Upper lobe of left lung (tissue), 6 donors: ENCODE measurements at regions not wholly inside any gene's neighbourhood (a gene's known extent, or its start where the extent isn't known, plus 50 kb on each side); places are given as distances from the start of the nearest gene placed in this dataset.

Experiments used
- ATAC-seq, 2 donors: fragments of 200-7000 bp; cut with Tn5 transposase; one replicate each; pipeline ENCODE4 v1.9.1; 2022; ENCODE audit warnings: mild to moderate bottlenecking in 2 of 2, moderate library complexity in 2 of 2; ENCODE audit not compliant: low FRiP score in 2 of 2
- DNase-seq, 2 donors: peaks; one replicate each; pipeline ENCODE4 v3.0.0-alpha.2; 2019 to 2020
- H3K27ac ChIP-seq, 4 donors: fragments of 200-600 bp; sonication (generic); one replicate each; pipeline ENCODE4 v1.5.1; 2016 to 2019
- H3K27me3 ChIP-seq, 4 donors: fragments of 200-600 bp; sonication (generic); one replicate each; pipeline ENCODE4 v1.5.1; 2017 to 2019
- H3K36me3 ChIP-seq, 4 donors: fragments of 200-600 bp; sonication (generic); one replicate each; pipeline ENCODE4 v1.5.1; 2016 to 2019
- H3K4me1 ChIP-seq, 4 donors: fragments of 200-600 bp; sonication (generic); one replicate each; pipeline ENCODE4 v1.5.1; 2018 to 2019
- H3K4me3 ChIP-seq, 4 donors: fragments of 200-600 bp; sonication (generic); one replicate each; pipeline ENCODE4 v1.5.1; 2017 to 2019; ENCODE audit warnings: mild to moderate bottlenecking in 2 of 4, moderate library complexity in 1 of 4
- H3K9me3 ChIP-seq, 4 donors: fragments of 200-600 bp; sonication (generic); one replicate each; pipeline ENCODE4 v1.5.1; 2018 to 2019
- EP300 ChIP-seq, 4 donors: sonication (generic); formaldehyde crosslinking; IDR thresholded peaks; one replicate each; pipeline ENCODE4 v1.5.1; 2017; ENCODE audit warnings: antibody characterized with exemption in 4 of 4, control low read depth in 2 of 4
- POLR2A ChIP-seq, 4 donors: fragments of 450-650 bp; IDR thresholded peaks; one replicate each; pipeline ENCODE4 v1.5.1; 2016 to 2017; ENCODE audit warnings: antibody characterized with exemption in 4 of 4, mild to moderate bottlenecking in 2 of 4
- POLR2AphosphoS5 ChIP-seq, 2 donors: sonication (generic); formaldehyde crosslinking; IDR thresholded peaks; one replicate each; pipeline ENCODE4 v1.5.1; 2017; ENCODE audit warnings: antibody characterized with exemption in 2 of 2
- WGBS, 2 donors: methylation state at CpG; one replicate each; pipeline ENCODE4 v1.1.5; 2017 to 2018; 5-methylcytosine and 5-hydroxymethylcytosine counted together
- TF ChIP-seq, protein P1 (sequence below), 6 experiments: fragments of 450-650 bp in 4 of 6; fragments of 200-600 bp in 2 of 6; sonication (generic) in 2 of 6; IDR thresholded peaks; one replicate each; pipeline ENCODE4 v1.5.1; 2016 to 2019; ENCODE audit warnings: antibody characterized with exemption in 6 of 6
- donor health status: DM: no; HTN: no; CAD: no; lungs with moderate emphysema.
- donor health status: DM: no; HTN: yes; CAD: no; lungs with severe emphysema.

DNA sequence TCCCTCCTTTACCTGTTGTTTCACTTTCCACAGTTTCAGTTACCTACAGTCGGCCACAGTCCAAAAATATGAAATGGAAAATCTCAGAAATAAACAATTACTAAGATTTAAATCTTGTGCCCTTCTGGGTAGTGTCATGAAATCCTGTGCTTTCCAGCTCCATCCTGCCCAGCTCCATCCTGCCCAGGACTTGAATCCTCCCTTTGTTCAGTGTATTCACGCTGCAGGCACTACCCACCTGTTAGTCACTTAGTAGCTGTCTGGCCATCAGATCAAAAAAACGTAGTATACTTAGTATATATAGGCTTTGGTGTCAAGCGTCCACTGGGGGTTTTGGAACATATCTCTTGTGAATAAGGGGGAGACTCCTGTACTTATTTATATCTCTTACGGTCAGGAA lies 329.0 kb upstream of the SEMA6D start:
- Histone ChIP-seq H3K4me3 (no peak overlapping the region), H3K36me3 (no peaks in the 10 kb centered on the region), H3K27me3 (no peaks in the 10 kb centered on the region), H3K27ac (no peak overlapping the region), H3K9me3 (no peaks in the 10 kb centered on the region), H3K4me1 (no peaks in the 10 kb centered on the region)
- 61 to 76% methylated on average over 5 of the region's 5 CpGs for WGBS, 2 donors
- DNase-seq: no peak
- no peak for ATAC-seq
- TF ChIP-seq POLR2A (IDR thresholded peaks at IDR 0.05) (no peak), POLR2AphosphoS5 (IDR thresholded peaks at IDR 0.05) (no peak), EP300 (IDR thresholded peaks at IDR 0.05) (no peak)
- TF ChIP-seq, protein P1, sequence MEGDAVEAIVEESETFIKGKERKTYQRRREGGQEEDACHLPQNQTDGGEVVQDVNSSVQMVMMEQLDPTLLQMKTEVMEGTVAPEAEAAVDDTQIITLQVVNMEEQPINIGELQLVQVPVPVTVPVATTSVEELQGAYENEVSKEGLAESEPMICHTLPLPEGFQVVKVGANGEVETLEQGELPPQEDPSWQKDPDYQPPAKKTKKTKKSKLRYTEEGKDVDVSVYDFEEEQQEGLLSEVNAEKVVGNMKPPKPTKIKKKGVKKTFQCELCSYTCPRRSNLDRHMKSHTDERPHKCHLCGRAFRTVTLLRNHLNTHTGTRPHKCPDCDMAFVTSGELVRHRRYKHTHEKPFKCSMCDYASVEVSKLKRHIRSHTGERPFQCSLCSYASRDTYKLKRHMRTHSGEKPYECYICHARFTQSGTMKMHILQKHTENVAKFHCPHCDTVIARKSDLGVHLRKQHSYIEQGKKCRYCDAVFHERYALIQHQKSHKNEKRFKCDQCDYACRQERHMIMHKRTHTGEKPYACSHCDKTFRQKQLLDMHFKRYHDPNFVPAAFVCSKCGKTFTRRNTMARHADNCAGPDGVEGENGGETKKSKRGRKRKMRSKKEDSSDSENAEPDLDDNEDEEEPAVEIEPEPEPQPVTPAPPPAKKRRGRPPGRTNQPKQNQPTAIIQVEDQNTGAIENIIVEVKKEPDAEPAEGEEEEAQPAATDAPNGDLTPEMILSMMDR (IDR thresholded peaks at IDR 0.05): no peak

DNA sequence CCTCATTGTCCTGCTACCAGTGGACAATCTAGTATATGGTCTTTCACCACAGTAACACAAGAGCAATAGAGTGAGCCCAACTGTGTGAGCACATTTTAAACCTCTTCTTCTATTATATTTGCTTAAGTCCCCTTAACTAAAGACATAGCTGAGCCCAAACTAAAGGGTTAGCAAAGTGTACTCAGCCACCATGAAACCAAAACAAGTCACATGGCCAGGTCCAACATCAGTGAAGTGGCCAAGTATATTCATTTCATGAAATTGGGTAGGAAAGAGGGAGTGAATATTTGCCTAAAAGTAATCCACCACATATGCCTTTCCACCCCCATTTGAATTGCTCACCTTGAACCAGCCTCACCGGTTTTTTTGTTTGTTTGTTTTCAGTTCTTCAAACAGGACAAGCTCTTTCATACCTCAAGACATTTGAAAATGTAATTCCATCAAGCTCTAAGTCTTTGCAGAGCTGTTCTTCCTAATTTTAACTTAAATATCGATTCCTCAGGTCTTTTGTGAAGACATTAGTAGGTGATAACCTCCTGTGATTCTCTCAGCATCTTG lies 327.0 kb upstream of the SEMA6D start:
- Histone ChIP-seq H3K27me3 (no peaks in the 10 kb centered on the region), H3K4me3 (no peak overlapping the region), H3K36me3 (no peaks in the 10 kb centered on the region), H3K9me3 (no peaks in the 10 kb centered on the region), H3K4me1 (no peaks in the 10 kb centered on the region), H3K27ac (no peak overlapping the region)
- TF ChIP-seq, protein P1 (IDR thresholded peaks at IDR 0.05): no peak
- TF ChIP-seq EP300 (IDR thresholded peaks at IDR 0.05) (no peak), POLR2A (IDR thresholded peaks at IDR 0.05) (no peak)
- 68 to 86% methylated on average over 2 of the region's 2 CpGs for WGBS, 2 donors
- ATAC-seq: no peak
- no peak for DNase-seq

DNA sequence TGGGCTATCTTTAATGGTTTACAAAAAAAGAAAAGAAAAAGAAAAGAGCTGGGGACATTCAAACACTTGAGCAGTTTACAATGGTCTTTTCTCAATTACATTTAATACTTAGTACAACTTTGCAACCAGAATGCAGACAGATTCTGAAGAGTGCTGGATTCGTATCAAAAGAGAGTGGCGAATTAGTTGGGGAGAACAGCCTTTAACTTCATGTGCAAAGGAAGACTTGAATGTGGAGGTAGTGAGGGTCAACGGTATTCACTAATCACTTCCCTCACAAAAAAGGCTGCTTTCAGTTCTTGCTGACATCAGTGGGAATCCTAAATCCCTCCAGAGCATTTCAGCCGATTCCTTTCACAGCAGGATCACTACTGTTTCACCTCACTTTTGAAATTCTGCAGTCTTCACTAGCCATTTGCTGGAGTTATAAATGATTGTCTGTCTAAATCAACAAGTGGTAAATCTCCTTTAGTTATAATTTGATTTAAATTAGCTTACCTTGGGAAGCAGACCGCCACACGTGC lies 323.0 kb upstream of the SEMA6D start:
- no peak overlapping the region for H3K27ac ChIP-seq
- no peaks in the 10 kb centered on the region for H3K4me1 ChIP-seq
- 57 to 77% methylated on average over 6 of the region's 6 CpGs for WGBS, 2 donors
- DNase-seq: no peak
- TF ChIP-seq, protein P1 (IDR thresholded peaks at IDR 0.05): no peak
- TF ChIP-seq POLR2AphosphoS5 (IDR thresholded peaks at IDR 0.05) (no peak), POLR2A (IDR thresholded peaks at IDR 0.05) (no peak), EP300 (IDR thresholded peaks at IDR 0.05) (no peak)
- ATAC-seq: no peak
- H3K36me3 ChIP-seq: no peaks in the 10 kb centered on the region
- H3K9me3 ChIP-seq: no peaks in the 10 kb centered on the region
- H3K4me3 ChIP-seq: no peak overlapping the region
- H3K27me3 ChIP-seq: no peaks in the 10 kb centered on the region

DNA sequence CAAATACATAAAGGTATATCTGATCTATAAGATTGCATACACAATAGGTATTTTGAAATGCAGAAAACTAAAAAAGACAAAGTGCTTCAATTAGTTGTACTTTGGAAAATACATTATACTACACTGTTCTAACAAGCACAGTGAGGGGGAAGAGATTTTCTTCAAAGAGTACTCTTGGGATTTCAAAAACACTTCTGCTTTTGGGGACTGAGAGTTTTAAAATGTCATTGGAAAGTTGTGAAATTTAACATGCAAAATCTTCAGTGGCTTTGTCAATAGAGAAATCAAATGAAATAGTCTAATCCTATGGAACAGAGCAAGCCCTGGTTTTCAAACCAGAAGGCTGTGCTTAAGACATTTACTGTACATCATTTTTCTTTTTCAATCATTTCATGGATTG lies 322.2 kb upstream of the SEMA6D start:
- no peaks in the 10 kb centered on the region for H3K9me3 ChIP-seq
- no peaks in the 10 kb centered on the region for H3K27me3 ChIP-seq
- ATAC-seq (no peak), DNase-seq (no peak)
- H3K27ac ChIP-seq: no peak overlapping the region
- no peak for TF ChIP-seq POLR2AphosphoS5 (IDR thresholded peaks at IDR 0.05)
- H3K4me1 ChIP-seq: no peaks in the 10 kb centered on the region
- H3K36me3 ChIP-seq: no peaks in the 10 kb centered on the region
- no peak overlapping the region for H3K4me3 ChIP-seq

DNA sequence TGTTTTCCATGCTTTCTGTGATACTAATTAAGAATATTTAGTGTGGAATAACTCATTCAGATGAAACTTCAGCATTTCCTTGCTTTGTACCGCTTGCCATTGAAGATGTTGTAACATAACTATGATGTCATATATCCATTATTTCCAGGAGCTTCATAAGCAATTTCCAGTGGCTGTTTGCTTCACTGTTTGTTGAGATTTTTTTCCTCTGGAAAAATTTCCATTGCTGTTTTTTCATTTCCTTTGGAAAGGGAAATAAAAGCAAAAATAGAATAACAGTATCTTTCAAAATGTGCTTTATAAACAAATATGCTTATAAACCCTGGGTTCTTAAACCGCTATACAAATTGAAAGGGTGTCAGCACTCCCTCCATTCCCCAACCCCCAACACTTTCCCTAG lies 319.6 kb upstream of the SEMA6D start:
- Histone ChIP-seq H3K4me3 (no peak overlapping the region), H3K4me1 (no peaks in the 10 kb centered on the region), H3K27ac (no peak overlapping the region), H3K27me3 (no peaks in the 10 kb centered on the region), H3K36me3 (no peaks in the 10 kb centered on the region), H3K9me3 (no peaks in the 10 kb centered on the region)
- ATAC-seq (no peak), DNase-seq (no peak)
- WGBS, 2 donors: 53 to 66% methylated on average over 2 of the region's 2 CpGs
- TF ChIP-seq POLR2AphosphoS5 (IDR thresholded peaks at IDR 0.05) (no peak), EP300 (IDR thresholded peaks at IDR 0.05) (no peak), POLR2A (IDR thresholded peaks at IDR 0.05) (no peak)
- TF ChIP-seq, protein P1 (IDR thresholded peaks at IDR 0.05): no peak
